NCI-H460 (cell line): ENCODE measurements at regions not wholly inside any gene's neighbourhood (a gene's known extent, or its start where the extent isn't known, plus 50 kb on each side); places are given as distances from the start of the nearest gene placed in this dataset.
"Not testable (repeated sequence)": the region's sequence is repeated elsewhere in the genome, so short reads cannot be mapped to it uniquely, and the experiment has no call there.

ENCODE experiments used
- DNase-seq: peaks from one replicate; pipeline ENCODE4 v3.0.0-alpha.2; 2016; ENCODE audit warnings: low read depth; ENCODE audit errors: extremely low read depth

- no peak for DNase-seq
Measured at GRCh38 chr22:27107824-27108223, 450.4 kb downstream of the MIAT start.

GRCh38 chr22:27108425-27109114 is 451.2 kb downstream of the MIAT start:
- no peak for DNase-seq

- DNase-seq = not testable (repeated sequence)
Measured at GRCh38 chr22:27109406-27109805, 452.0 kb downstream of the MIAT start.

- DNase-seq = no peak
Measured at GRCh38 chr22:27110665-27111451, 453.5 kb downstream of the MIAT start.

GRCh38 chr22:27111796-27112672 is 454.6 kb downstream of the MIAT start:
- no peak for DNase-seq

GRCh38 chr22:27113211-27113635 is 455.8 kb downstream of the MIAT start:
- peak; percentile 91 for DNase-seq

- DNase-seq = no peak
Measured at GRCh38 chr22:27113641-27114040, 456.3 kb downstream of the MIAT start.

GRCh38 chr22:27114186-27114585 is 456.8 kb downstream of the MIAT start:
- DNase-seq = no peak

- no peak for DNase-seq
Measured at GRCh38 chr22:27115410-27115809, 458.0 kb downstream of the MIAT start.

GRCh38 chr22:27115816-27116256 is 458.4 kb downstream of the MIAT start:
- DNase-seq = peak; percentile 83

GRCh38 chr22:27116312-27117086 is 459.1 kb downstream of the MIAT start:
- DNase-seq = no peak

- DNase-seq = no peak
Measured at GRCh38 chr22:27120036-27120435, 462.6 kb downstream of the MIAT start.

- no peak for DNase-seq
Measured at GRCh38 chr22:27122574-27122973, 465.2 kb downstream of the MIAT start.

GRCh38 chr22:27123880-27124279 is 466.5 kb downstream of the MIAT start:
- no peak for DNase-seq

GRCh38 chr22:27124351-27124966 is 467.1 kb downstream of the MIAT start:
- DNase-seq = no peak

- no peak for DNase-seq
Measured at GRCh38 chr22:27125539-27125938, 468.2 kb downstream of the MIAT start.

GRCh38 chr22:27127911-27128310 is 470.5 kb downstream of the MIAT start:
- DNase-seq = no peak

GRCh38 chr22:27128461-27129085 is 471.2 kb downstream of the MIAT start:
- DNase-seq = no peak

GRCh38 chr22:27129266-27129665 is 471.9 kb downstream of the MIAT start:
- peak; percentile 82 for DNase-seq
